Endothelial cell (in vitro differentiated cells): ENCODE measurements at regions not wholly inside any gene's neighbourhood (a gene's known extent, or its start where the extent isn't known, plus 50 kb on each side); places are given as distances from the start of the nearest gene placed in this dataset.

ENCODE experiments used
- DNase-seq: peaks from one replicate; pipeline ENCODE4 v3.0.0; 2021; ENCODE audit warnings: low spot score
- H3K27ac Mint-ChIP-seq: one replicate; pipeline ENCODE4 v1.8.0; 2021; ENCODE audit warnings: mixed read lengths, inconsistent platforms; ENCODE audit not compliant: unreplicated experiment
- H3K27me3 Mint-ChIP-seq: one replicate; pipeline ENCODE4 v1.8.0; 2021; ENCODE audit warnings: mild to moderate bottlenecking, moderate library complexity, mixed read lengths, inconsistent platforms; ENCODE audit not compliant: unreplicated experiment
- H3K36me3 Mint-ChIP-seq: one replicate; pipeline ENCODE4 v1.8.0; 2021; ENCODE audit warnings: mild to moderate bottlenecking, low read depth, mixed read lengths, inconsistent platforms; ENCODE audit not compliant: unreplicated experiment
- H3K4me1 Mint-ChIP-seq: one replicate; pipeline ENCODE4 v1.8.0; 2021; ENCODE audit warnings: mild to moderate bottlenecking, mixed read lengths, inconsistent platforms; ENCODE audit not compliant: unreplicated experiment
- H3K4me3 Mint-ChIP-seq: one replicate; pipeline ENCODE4 v1.8.0; 2021; ENCODE audit warnings: mild to moderate bottlenecking, mixed read lengths, inconsistent platforms; ENCODE audit not compliant: unreplicated experiment
- H3K9me3 Mint-ChIP-seq: one replicate; pipeline ENCODE4 v1.8.0; 2021; ENCODE audit warnings: mixed read lengths, inconsistent platforms; ENCODE audit not compliant: unreplicated experiment
- TF ChIP-seq, protein P1 (sequence below): fragments of 200-600 bp; sonication (generic); IDR thresholded peaks from one replicate; pipeline ENCODE4 v1.5.0; 2021; ENCODE audit warnings: antibody characterized with exemption; ENCODE audit not compliant: unreplicated experiment

GRCh38 chr7:12130609-12131008, 80.5 kb upstream of the TMEM106B start:
- no peak overlapping the region for H3K27ac Mint-ChIP-seq
- TF ChIP-seq, protein P1, sequence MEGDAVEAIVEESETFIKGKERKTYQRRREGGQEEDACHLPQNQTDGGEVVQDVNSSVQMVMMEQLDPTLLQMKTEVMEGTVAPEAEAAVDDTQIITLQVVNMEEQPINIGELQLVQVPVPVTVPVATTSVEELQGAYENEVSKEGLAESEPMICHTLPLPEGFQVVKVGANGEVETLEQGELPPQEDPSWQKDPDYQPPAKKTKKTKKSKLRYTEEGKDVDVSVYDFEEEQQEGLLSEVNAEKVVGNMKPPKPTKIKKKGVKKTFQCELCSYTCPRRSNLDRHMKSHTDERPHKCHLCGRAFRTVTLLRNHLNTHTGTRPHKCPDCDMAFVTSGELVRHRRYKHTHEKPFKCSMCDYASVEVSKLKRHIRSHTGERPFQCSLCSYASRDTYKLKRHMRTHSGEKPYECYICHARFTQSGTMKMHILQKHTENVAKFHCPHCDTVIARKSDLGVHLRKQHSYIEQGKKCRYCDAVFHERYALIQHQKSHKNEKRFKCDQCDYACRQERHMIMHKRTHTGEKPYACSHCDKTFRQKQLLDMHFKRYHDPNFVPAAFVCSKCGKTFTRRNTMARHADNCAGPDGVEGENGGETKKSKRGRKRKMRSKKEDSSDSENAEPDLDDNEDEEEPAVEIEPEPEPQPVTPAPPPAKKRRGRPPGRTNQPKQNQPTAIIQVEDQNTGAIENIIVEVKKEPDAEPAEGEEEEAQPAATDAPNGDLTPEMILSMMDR, result no peak
- H3K4me1 Mint-ChIP-seq, result peaks cover 2% of the 10 kb centered on the region
- no peak for DNase-seq
- no peaks in the 10 kb centered on the region for H3K36me3 Mint-ChIP-seq
- no peak overlapping the region for H3K4me3 Mint-ChIP-seq
- no peaks in the 10 kb centered on the region for H3K27me3 Mint-ChIP-seq
- H3K9me3 Mint-ChIP-seq, result no peaks in the 10 kb centered on the region

DNA sequence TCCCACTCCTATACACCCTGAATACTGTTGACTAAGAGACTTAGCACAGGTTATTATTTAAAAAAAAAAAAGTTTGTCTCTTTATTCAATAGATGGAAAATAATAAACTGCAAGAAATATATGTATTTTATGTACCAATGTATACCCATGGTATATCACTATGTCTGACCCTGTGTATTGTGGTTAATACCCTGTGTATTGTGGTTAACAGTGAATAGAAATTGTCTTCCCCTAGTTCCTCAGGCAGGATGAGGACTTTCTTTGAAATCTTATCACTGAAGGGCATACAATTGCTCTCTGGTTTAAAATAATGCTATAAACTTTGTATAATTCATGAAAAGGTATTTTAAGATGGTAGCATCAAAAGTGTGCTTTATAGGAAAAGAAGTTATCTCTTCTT, 80.0 kb upstream of the TMEM106B start:
- Mint-ChIP-seq H3K4me1 (peaks cover 2% of the 10 kb centered on the region), H3K4me3 (no peak overlapping the region), H3K27me3 (no peaks in the 10 kb centered on the region), H3K27ac (no peak overlapping the region), H3K9me3 (no peaks in the 10 kb centered on the region), H3K36me3 (no peaks in the 10 kb centered on the region)
- DNase-seq, result no peak
- TF ChIP-seq, protein P1, result no peak

GRCh38 chr7:12133865-12134264, 77.2 kb upstream of the TMEM106B start:
- no peaks in the 10 kb centered on the region for H3K9me3 Mint-ChIP-seq
- DNase-seq, result no peak
- TF ChIP-seq, protein P1, result no peak
- no peak overlapping the region for H3K27ac Mint-ChIP-seq
- H3K4me3 Mint-ChIP-seq, result no peak overlapping the region
- H3K36me3 Mint-ChIP-seq, result no peaks in the 10 kb centered on the region
- no peaks in the 10 kb centered on the region for H3K27me3 Mint-ChIP-seq
- H3K4me1 Mint-ChIP-seq, result peaks cover 2% of the 10 kb centered on the region

- Mint-ChIP-seq H3K36me3 (no peaks in the 10 kb centered on the region), H3K9me3 (no peaks in the 10 kb centered on the region), H3K4me1 (no peaks in the 10 kb centered on the region), H3K27ac (no peak overlapping the region), H3K27me3 (no peaks in the 10 kb centered on the region), H3K4me3 (no peak overlapping the region)
- TF ChIP-seq, protein P1, result no peak
- no peak for DNase-seq
Observed at GRCh38 chr7:12136523-12136922, 74.6 kb upstream of the TMEM106B start.

DNA sequence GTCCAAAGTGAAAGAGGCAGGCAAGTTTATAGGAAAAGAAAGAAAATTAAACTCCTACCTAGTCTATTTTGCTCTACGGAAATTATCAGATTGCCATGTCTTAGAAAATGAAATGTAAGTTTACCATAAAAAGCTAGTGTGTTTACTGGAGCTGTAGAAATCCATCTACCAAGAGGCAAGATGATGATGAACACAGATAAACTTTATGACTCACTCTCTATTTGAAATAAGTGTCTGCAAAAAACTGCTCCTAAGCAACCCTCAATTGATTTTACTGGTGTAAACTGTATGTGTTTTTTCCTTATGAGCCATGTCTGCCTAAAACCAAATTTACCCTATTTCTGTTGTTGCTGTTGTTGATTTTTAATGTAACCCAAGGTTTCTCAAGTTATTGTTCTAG, 73.8 kb upstream of the TMEM106B start:
- Mint-ChIP-seq H3K27ac (no peak overlapping the region), H3K9me3 (no peaks in the 10 kb centered on the region), H3K27me3 (no peaks in the 10 kb centered on the region), H3K36me3 (no peaks in the 10 kb centered on the region), H3K4me3 (no peak overlapping the region), H3K4me1 (no peaks in the 10 kb centered on the region)
- TF ChIP-seq, protein P1, result no peak
- DNase-seq, result no peak
